ENCODE measurements at regions not wholly inside any gene's neighbourhood (a gene's known extent, or its start where the extent isn't known, plus 50 kb on each side); places are given as distances from the start of the nearest gene placed in this dataset.
"Not testable (repeated sequence)": the region's sequence is repeated elsewhere in the genome, so short reads cannot be mapped to it uniquely, and the experiment has no call there.

DNA sequence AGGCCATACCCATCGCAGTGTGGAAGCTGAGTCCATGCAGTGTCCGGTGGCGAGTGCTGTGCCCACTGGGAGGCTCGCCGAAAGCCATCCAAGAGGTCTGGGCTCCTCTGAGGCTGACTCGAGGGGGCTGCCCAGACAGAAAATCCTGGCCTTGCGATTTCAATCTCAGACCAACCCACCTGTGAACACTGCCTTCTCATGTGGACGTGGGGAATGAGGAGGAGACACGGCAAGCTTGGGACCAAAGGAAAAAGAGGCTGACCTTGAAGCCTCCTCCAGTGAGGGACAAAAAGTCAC, 157.2 kb upstream of the AFDN start:
- TF ChIP-seq, protein P1, sequence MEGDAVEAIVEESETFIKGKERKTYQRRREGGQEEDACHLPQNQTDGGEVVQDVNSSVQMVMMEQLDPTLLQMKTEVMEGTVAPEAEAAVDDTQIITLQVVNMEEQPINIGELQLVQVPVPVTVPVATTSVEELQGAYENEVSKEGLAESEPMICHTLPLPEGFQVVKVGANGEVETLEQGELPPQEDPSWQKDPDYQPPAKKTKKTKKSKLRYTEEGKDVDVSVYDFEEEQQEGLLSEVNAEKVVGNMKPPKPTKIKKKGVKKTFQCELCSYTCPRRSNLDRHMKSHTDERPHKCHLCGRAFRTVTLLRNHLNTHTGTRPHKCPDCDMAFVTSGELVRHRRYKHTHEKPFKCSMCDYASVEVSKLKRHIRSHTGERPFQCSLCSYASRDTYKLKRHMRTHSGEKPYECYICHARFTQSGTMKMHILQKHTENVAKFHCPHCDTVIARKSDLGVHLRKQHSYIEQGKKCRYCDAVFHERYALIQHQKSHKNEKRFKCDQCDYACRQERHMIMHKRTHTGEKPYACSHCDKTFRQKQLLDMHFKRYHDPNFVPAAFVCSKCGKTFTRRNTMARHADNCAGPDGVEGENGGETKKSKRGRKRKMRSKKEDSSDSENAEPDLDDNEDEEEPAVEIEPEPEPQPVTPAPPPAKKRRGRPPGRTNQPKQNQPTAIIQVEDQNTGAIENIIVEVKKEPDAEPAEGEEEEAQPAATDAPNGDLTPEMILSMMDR (IDR thresholded peaks at IDR 0.05): no peak
- Histone ChIP-seq H3K36me3 (ENCODE audit: control insufficient read depth, insufficient read depth, low read length) (no peaks in the 10 kb centered on the region), H3K79me2 (no peaks in the 10 kb centered on the region), H3K4me3 (ENCODE audit: low read depth, low read length) (no peak overlapping the region), H2AFZ (no peak overlapping the region), H3K27me3 (ENCODE audit: control insufficient read depth, insufficient read depth, low read length) (no peaks in the 10 kb centered on the region), H3K27ac (no peak overlapping the region), H3K9me3 (ENCODE audit: control insufficient read depth, low read length) (no peaks in the 10 kb centered on the region), H3K4me2 (ENCODE audit: low read length) (no peak overlapping the region), H3K9ac (no peak overlapping the region), H3K4me1 (no peaks in the 10 kb centered on the region)

DNA sequence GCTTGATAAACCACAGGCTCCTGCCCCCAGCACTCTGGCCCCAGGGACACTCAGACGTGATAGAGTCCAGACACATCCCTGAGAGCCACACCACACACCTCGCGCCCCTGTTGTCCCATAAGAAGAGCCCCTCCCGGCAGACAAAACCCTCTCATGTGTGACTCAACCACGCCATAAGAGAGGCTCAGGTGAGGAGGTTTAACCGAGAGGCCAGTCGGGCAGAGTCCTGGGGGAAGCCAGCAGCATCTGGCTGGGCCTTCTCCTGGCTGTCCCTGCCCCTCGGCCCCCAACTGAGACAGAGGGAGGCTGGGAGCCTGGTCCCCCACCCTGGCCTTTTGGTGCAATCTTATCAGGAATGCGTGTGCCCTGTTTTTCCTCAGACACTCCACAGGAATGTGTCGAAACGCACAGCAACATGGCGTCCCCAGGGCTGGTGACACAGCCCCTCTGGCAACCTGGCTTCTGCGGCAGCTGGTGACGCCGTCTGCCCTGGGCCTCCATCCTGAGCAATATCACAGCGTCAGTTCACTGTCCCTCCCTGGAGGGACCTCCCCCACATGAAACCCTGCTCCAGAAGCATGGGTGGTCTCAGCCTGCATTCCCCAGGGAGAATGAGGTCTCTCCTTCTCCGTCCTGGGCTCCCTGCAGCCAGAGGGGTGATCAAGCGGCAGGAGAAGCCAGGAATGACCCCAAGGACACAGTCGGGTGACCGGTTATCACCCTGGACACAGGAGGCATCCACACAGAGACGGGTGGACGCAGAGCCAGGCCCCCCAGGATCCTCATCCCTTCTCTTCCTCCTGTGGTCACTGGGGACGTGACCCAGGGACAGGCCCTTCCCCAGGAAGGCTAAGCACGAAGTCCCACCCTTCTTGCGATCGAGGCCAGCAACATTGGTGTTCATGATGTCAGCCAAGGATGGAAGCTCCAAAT, 156.6 kb upstream of the AFDN start:
- no peaks in the 10 kb centered on the region for H3K36me3 ChIP-seq (ENCODE audit: control insufficient read depth, insufficient read depth, low read length)
- TF ChIP-seq, protein P1 (IDR thresholded peaks at IDR 0.05): no peak
- no peak overlapping the region for H2AFZ ChIP-seq
- no peak overlapping the region for H3K9ac ChIP-seq
- no peaks in the 10 kb centered on the region for H3K79me2 ChIP-seq
- H3K4me1 ChIP-seq: no peaks in the 10 kb centered on the region
- no peak overlapping the region for H3K4me3 ChIP-seq (ENCODE audit: low read depth, low read length)
- no peaks in the 10 kb centered on the region for H3K27me3 ChIP-seq (ENCODE audit: control insufficient read depth, insufficient read depth, low read length)
- no peak overlapping the region for H3K4me2 ChIP-seq (ENCODE audit: low read length)
- no peak overlapping the region for H3K27ac ChIP-seq
- H3K9me3 ChIP-seq (ENCODE audit: control insufficient read depth, low read length): no peaks in the 10 kb centered on the region

DNA sequence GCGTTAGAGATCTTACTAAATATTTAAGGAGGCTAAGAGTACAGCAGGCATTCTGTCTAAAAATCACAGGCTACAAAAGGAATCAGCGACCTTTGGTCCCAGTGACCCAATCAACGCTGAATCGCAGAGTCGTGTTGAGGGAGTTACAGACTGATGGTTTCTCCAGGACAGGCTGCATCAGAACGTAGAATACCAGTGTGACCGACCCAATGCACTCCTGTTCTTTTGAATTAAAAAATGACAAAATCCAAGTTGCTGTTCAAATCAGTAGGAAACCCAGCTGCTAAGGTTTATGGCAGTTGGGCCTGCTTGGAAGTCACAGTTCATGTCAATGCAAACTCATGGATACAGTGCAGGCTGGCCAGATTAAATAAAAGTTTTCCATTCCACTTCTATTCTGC, 155.8 kb upstream of the AFDN start:
- no peaks in the 10 kb centered on the region for H3K9me3 ChIP-seq (ENCODE audit: control insufficient read depth, low read length)
- H3K27me3 ChIP-seq (ENCODE audit: control insufficient read depth, insufficient read depth, low read length): no peaks in the 10 kb centered on the region
- no peaks in the 10 kb centered on the region for H3K4me1 ChIP-seq
- H2AFZ ChIP-seq: no peak overlapping the region
- no peak overlapping the region for H3K27ac ChIP-seq
- H3K4me2 ChIP-seq (ENCODE audit: low read length): no peak overlapping the region
- H3K79me2 ChIP-seq: no peaks in the 10 kb centered on the region
- H3K4me3 ChIP-seq (ENCODE audit: low read depth, low read length): no peak overlapping the region
- H3K9ac ChIP-seq: no peak overlapping the region
- no peaks in the 10 kb centered on the region for H3K36me3 ChIP-seq (ENCODE audit: control insufficient read depth, insufficient read depth, low read length)
- TF ChIP-seq, protein P1 (IDR thresholded peaks at IDR 0.05): no peak

DNA sequence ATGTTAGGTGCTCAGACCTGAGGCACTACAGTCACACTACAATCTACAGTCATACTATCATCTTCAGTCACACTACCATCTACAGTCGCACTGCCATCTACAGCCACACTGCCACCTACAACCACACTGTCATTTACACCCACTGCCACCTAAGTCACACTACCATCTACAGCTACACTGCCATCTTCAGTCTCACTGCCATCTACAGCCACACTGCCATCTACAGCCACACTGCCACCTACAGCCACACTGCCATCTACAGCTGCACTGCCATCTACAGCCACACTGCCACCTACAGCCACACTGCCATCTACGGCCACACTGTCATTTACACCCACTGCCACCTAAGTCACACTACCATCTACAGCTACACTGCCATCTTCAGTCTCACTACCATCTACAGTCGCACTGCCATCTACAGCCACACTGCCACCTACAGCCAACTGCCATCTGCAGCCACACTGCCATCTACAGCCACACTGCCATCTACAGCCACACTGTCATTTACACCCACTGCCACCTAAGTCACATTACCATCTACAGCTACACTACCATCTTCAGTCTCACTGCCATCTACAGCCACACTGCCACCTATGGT, 155.2 kb upstream of the AFDN start:
- not testable (repeated sequence) for H3K79me2 ChIP-seq; H3K4me2 ChIP-seq (ENCODE audit: low read length); H3K27ac ChIP-seq; H3K9me3 ChIP-seq (ENCODE audit: control insufficient read depth, low read length); H3K4me1 ChIP-seq; H3K4me3 ChIP-seq (ENCODE audit: low read depth, low read length); H3K27me3 ChIP-seq (ENCODE audit: control insufficient read depth, insufficient read depth, low read length); H2AFZ ChIP-seq; H3K9ac ChIP-seq; H3K36me3 ChIP-seq (ENCODE audit: control insufficient read depth, insufficient read depth, low read length)

DNA sequence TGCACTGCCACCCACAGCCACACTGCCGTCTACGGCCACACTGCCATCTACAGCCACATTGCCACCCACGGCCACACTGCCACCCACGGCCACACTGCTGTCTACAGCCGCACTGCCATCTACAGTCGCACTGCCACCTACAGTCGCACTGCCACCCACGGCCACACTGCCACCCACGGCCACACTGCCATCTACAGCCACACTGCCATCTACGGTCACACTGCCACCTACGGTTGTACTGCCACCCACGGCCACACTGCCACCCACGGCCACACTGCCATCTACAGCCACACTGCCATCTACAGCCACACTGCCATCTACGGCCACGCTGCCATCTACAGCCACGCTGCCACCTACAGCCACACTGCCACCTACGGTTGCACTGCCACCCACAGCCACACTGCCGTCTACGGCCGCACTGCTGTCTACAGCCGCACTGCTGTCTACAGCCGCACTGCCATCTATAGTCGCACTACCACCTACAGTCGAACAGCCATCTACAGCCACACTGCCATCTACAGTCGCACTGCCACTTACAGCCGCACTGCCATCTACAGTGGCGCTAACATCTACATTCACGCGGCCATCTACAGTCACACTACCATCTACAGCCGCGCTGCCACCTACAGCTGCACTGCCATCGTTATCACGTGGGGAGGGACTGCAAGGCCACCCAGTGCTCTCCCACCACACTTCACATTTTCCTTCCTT, 154.6 kb upstream of the AFDN start:
- H3K9me3 ChIP-seq (ENCODE audit: control insufficient read depth, low read length): no peaks in the 10 kb centered on the region
- no peaks in the 10 kb centered on the region for H3K36me3 ChIP-seq (ENCODE audit: control insufficient read depth, insufficient read depth, low read length)
- no peak overlapping the region for H3K9ac ChIP-seq
- no peak overlapping the region for H3K4me2 ChIP-seq (ENCODE audit: low read length)
- no peaks in the 10 kb centered on the region for H3K79me2 ChIP-seq
- TF ChIP-seq, protein P1 (IDR thresholded peaks at IDR 0.05): no peak
- H3K27ac ChIP-seq: no peak overlapping the region
- H3K4me1 ChIP-seq: peaks cover 3% of the 10 kb centered on the region
- H2AFZ ChIP-seq: no peak overlapping the region
- H3K27me3 ChIP-seq (ENCODE audit: control insufficient read depth, insufficient read depth, low read length): no peaks in the 10 kb centered on the region
- H3K4me3 ChIP-seq (ENCODE audit: low read depth, low read length): no peak overlapping the region
